NB4 (cell line): ENCODE measurements at regions not wholly inside any gene's neighbourhood (a gene's known extent, or its start where the extent isn't known, plus 50 kb on each side); places are given as distances from the start of the nearest gene placed in this dataset.

ENCODE experiments used
- MAX ChIP-seq: IDR thresholded peaks from 2 replicates; pipeline ENCODE4 v1.6.1; 2011; ENCODE audit warnings: low read depth, low read length
- MYC ChIP-seq: IDR thresholded peaks from 2 replicates; pipeline ENCODE4 v1.6.1; 2011; ENCODE audit warnings: low read depth, low read length
- POLR2A ChIP-seq: IDR thresholded peaks from 2 replicates; pipeline ENCODE4 v1.6.1; 2011; ENCODE audit warnings: mild to moderate bottlenecking; ENCODE audit not compliant: insufficient read length; ENCODE audit errors: extremely low read depth
- TF ChIP-seq, protein P1 (sequence below): IDR thresholded peaks from one replicate; pipeline ENCODE4 v1.5.1; 2012; ENCODE audit warnings: low read depth, low read length

GRCh38 chr4:33785843-33786242, 2458.5 kb downstream of the ARAP2 start:
- TF ChIP-seq, protein P1, sequence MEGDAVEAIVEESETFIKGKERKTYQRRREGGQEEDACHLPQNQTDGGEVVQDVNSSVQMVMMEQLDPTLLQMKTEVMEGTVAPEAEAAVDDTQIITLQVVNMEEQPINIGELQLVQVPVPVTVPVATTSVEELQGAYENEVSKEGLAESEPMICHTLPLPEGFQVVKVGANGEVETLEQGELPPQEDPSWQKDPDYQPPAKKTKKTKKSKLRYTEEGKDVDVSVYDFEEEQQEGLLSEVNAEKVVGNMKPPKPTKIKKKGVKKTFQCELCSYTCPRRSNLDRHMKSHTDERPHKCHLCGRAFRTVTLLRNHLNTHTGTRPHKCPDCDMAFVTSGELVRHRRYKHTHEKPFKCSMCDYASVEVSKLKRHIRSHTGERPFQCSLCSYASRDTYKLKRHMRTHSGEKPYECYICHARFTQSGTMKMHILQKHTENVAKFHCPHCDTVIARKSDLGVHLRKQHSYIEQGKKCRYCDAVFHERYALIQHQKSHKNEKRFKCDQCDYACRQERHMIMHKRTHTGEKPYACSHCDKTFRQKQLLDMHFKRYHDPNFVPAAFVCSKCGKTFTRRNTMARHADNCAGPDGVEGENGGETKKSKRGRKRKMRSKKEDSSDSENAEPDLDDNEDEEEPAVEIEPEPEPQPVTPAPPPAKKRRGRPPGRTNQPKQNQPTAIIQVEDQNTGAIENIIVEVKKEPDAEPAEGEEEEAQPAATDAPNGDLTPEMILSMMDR, result no peak
- no peak for TF ChIP-seq POLR2A
- no peak for TF ChIP-seq MAX
- no peak for TF ChIP-seq MYC
